ENCODE measurements at regions not wholly inside any gene's neighbourhood (a gene's known extent, or its start where the extent isn't known, plus 50 kb on each side); places are given as distances from the start of the nearest gene placed in this dataset.
"Not testable (repeated sequence)": the region's sequence is repeated elsewhere in the genome, so short reads cannot be mapped to it uniquely, and the experiment has no call there.

DNA sequence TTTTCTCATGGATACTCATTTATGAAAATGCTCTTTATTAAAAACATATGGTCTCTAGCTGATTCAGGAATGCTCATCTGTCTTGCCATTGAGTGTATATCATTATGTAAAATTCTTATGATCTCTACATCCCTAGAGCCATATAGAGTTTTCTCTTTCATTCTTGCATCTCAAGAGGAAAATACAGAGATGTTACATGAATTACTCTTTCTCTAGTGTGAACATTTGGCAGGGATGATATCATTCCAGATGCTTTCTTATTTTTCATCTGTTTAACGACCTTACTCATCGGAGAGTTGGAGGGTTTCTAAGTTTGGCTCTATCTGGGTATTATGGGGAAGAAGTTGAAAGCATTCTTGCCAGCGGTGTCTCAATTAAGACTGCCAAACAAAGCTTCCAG lies 202.9 kb upstream of the SLC7A11 start:
- DNase-seq (ENCODE audit: low read depth) = no peak

DNA sequence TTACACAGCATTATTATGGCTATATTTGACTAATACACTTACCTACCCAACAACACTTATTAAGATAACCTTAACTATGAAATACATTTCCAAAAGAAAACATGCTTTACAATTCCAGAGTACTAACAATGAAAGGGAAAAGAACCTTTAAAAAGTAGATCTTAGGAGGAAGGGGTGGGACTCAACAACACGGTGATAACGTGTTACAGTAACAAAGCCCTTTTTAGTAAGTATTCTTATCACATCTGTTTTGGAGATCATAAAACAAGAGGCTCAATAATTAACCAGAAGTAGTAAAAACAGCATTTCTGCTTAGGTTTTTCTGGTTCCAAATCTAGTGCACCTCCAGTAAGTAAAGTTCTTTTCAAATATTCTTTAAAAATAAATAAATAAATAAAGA lies 202.1 kb upstream of the SLC7A11 start:
- DNase-seq (ENCODE audit: low read depth) = no peak

DNA sequence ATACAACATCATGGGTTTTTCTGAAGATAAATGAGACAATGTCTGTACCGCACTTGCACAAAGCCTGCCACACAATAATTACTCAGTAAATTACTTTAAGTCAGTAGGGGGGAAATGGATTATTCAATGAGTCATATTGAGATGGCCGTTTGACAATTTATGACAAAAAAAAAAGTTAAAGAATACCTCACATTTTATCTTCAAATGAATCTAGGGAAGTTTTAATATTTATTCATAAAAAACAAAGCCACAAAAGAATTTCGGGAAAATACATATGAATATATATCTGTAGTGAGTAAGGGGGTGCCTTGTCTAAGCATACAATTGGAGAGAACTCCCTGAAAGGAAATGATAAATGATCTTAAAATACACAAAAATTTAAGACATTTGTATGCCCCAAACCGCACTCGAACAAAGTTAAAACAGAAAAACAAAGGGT lies 197.0 kb upstream of the SLC7A11 start:
- DNase-seq (ENCODE audit: low read depth) = peak; percentile 62

DNA sequence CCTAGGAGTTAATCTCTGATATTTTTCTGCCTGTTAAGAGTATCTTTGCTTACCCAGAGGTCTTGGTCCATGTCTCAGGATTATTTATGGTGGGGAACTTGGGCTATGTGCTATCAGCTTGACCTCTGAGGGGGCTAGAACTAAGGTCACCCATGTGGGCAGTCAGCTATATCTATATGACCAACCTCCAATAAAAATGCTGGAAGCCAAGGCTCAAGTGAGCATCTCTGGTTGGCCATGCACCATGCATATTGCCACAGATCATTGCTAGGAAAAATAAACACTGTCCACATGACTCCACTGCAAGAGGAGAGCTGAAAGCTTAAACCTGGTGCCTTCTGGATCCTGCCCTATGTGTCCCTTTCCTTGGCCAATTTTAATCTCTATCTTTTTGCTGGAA lies 196.5 kb upstream of the SLC7A11 start:
- peak; percentile 64 for DNase-seq (ENCODE audit: low read depth)

DNA sequence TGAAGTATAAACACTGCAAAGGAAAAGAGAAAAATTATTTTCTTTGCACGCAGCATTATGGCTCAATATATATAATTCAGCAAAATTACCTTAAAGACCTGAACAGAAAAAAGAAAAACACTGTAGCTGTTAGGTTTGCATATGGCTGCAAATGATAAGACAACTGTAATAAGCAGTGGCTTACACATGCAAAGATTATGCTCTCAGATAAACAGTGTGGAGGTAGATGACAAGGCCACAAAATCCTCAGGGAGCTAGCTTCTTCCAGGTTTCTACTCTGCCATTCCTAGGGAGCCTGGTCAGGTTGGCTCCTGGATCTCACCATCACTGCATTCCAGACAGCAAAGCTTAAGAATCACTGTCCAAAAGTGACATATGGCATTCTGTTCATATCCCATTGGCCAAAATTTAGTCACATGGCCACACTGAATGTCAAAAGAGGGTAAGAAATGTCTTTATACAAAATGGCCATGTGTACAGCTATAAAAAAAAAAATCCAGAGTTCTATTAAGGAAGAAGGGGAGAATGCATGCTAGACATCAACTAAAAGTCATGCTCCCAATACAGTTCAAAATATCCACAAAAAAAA lies 195.2 kb upstream of the SLC7A11 start:
- DNase-seq (ENCODE audit: low read depth) = no peak

DNA sequence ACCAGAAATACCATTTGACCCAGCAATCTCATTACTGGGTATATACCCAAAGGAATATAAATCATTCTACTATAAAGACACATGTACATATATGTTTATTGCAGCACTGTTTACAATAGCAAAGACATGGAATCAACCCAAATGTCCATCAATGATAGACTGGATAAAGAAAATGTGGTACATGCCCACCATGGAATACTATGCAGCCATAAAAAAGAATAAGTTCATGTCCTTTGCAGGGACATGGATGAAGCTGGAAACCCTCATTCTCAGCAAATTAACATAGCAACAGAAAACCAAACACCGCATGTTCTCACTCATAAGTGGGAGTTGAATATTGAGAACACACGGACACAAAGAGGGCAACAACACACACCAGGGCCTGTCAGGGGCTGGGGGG lies 193.6 kb upstream of the SLC7A11 start:
- not testable (repeated sequence) for DNase-seq (ENCODE audit: low read depth)

DNA sequence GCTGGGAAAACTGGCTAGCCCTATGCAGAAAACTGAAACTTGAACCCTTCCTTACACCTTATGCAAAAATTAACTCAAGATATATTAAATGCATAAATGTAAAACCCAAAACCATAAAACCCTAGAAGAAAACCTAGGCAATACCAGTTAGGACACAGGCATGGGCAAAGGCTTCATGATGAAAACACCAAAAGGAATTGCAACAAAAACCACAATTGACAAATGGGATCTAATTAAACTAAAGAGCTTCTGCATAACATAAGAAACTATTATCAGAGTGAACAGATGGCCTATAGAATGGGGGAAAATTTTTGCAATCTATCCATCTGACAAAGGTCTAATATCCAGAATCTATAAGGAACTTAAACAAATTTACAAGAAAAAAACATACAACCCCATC lies 192.9 kb upstream of the SLC7A11 start:
- DNase-seq (ENCODE audit: low read depth) = peak; percentile 11

DNA sequence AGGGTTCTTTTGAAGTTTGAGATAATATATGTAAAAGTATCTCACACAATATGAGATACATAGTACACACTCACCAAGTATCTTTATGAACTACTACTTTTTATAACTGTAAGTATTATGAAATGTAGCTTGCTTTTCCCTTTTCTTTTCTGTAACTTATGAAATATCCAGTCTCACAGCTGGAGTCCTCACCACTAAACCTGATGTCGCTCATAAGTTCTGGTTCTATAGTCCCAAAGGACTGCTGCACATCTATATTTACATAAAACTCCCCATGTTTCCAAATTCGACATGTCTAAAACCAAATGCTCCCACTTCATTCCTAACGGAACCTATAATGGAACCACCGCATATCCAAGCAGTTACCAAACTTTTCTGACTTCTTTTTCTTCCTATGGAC lies 186.5 kb upstream of the SLC7A11 start:
- no peak for DNase-seq (ENCODE audit: low read depth)

DNA sequence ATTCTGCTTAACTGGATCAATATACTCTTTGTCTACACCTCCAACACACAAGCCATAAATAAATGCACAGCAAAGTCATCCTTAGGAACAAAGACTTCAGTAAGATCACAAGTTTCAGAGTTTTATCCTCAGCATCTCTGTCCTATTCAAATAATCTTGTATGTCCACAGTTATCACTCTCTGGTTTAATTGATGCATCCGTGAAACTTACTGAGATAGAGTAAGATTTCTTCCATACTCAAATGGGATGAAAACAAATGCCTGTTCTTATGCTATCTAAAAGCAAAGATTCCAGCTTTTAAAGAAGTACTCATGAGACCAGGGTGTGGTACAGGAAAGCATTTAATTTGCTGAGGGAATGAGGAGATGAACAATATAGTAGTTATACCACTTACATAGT lies 184.6 kb upstream of the SLC7A11 start:
- no peak for DNase-seq (ENCODE audit: low read depth)

DNA sequence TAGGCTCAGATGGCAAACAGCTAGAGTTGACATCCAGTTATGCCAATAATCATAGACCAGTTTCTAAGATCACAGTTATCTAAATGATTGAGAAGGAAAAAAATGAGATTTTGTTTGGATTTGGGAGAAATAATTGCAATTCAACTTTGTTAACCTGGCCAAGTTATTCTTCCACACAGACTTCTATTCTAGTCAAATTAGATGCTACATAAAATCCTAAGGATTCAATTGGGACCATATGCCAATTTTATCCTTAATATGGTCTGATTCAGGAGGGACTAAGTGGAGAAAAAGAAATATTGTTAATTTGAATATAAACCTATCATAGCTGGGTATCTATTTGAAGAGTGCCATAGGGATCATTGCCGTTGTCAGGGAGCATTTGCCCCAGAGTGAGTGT lies 178.3 kb upstream of the SLC7A11 start:
- no peak for DNase-seq (ENCODE audit: low read depth)

DNA sequence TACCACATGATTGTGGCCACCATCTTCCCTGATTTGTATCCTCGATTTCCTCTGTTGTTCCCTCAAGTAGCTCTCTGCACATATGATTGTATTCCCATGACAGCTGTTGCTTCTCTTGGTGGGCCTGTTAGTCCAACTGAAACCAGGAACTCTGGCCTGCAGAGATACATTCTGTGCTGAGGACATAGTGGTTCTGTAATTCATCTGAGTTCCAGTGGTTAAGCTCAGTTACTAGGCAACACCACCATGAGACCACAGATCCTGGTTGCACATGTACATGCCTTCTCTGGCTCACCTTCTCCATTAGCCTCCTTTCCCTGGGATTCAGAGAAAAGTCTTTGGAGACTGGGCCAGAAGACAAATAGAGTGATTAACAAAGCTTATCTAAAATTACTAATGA lies 172.1 kb upstream of the SLC7A11 start:
- DNase-seq (ENCODE audit: low read depth) = peak; percentile 5

DNA sequence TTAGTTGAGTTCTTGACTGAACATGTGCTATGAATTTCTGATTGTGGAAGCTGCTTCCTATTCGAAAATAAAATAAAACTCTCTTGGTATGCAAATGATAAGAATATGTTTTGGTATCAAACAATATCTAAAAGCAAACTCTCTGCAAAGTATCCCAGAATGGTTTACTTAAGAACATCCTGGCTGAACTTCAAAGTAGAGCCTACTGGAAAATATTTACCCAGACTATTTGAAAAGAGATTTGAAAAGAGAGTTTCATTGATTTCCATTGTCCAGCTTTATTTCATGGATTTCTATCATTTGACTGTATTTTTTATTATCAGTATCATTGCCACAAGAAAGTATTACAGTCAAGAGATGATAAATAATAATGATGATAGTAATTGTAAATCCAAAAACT lies 171.1 kb upstream of the SLC7A11 start:
- DNase-seq (ENCODE audit: low read depth) = no peak

DNA sequence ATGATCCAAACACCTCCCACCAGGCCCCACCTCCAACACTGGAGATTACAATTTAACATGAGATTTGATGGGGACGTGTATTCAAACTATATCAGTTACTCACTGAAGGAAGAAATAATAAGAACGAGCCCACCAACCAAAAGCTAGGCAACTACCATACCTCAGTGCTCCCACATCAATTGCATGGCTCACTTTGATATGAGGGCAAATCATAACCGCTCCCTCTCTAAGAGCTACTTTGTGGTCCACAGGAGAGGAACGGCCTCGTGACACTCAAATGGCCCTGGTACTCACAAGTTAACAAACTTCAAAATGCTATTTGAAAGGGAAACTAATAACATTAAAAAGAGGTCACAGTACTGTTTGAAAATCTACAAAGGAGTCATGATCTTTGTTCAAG lies 170.7 kb upstream of the SLC7A11 start:
- no peak for DNase-seq (ENCODE audit: low read depth)

DNA sequence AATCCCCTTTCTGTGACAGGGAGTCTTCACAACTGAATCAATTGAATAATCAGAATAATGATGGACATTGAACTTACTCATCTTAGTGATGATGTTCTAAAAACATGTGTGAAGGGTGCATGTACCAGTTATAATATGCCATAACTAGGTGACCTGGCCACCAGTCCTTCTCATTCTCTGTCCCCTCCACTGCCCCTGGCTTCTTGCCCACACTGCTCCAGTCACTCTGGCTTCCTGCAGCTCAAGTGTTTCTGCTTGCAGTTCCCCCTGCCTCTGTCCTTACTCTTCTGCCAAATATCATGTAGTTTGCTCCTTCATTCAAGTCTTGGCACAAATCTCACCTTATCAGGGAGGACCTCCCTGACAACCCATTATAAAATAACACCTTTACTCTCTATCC lies 168.1 kb upstream of the SLC7A11 start:
- DNase-seq (ENCODE audit: low read depth) = no peak

DNA sequence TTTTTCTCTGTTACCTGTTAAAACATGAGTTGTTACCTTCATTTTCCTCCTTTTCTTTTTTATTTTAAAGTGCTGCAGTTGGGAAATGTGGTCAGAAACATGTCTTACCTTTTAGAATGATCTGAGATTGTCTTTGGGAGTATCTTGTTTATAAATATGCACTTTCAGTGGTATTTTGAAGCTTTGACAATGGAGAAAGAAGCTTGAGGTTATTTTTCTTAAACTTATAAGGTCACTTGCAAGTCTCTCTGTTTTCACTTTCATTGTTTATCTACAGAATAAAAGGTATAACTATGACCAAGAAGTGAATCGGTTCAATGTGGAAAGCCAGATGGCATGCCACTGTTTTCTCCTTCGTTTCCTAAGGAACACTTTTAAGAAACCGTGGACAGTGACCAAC lies 167.5 kb upstream of the SLC7A11 start:
- no peak for DNase-seq (ENCODE audit: low read depth)

DNA sequence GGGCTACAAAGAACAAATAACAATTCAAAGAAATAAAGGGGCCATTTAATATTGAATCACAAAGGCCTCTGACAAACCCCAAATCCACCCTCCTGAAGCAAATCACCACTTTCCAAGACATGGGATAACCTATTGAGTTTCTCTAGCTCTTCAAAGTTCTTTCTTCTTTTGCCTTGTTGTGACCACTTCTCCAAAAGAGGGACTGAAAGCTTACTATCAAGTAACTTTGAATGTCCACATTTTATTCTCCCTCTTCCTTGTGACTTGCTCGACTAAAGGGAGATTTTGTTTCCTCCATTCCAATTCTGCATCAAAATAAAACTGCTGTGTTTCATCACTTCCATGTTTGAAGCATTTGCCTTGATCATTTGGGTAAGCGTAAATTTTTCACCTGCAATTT lies 166.6 kb upstream of the SLC7A11 start:
- no peak for DNase-seq (ENCODE audit: low read depth)

DNA sequence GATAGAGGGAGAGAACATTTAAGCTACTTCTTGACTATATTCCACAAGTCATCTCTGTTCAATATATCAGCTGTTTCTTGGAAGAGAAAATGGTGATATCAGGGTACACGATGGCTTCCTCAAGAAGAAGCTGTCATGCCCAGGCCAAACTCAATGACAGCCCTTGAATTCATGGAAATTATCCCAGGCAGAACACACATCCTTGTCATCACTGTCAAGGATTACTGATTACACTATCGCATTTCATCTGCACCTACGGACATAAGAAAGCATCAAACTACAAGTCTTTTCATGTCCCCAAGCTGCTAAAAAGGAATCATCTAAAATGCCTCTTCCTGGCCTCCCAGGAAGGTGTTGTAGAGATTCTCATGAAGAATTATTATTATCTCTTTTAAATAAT lies 165.2 kb upstream of the SLC7A11 start:
- no peak for DNase-seq (ENCODE audit: low read depth)

DNA sequence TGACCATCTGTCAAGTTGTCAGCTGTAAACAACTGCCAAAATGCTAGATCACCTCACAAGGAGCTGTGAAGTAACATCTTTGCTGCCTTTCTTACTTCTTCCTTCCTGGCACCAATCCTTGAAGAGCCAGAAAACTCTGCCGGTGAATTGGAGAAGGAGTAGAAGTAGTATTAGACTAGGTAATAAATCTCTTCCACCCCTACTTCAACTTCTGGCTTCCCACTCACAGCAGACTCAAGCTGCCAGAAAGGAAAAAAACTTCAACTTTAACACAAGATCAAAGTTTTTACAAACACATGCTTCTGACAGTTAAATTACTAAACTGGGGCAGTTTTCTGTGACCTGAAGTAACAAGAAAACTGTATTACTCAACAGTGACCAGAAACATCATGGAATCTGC lies 164.7 kb upstream of the SLC7A11 start:
- DNase-seq (ENCODE audit: low read depth) = peak; percentile 38

DNA sequence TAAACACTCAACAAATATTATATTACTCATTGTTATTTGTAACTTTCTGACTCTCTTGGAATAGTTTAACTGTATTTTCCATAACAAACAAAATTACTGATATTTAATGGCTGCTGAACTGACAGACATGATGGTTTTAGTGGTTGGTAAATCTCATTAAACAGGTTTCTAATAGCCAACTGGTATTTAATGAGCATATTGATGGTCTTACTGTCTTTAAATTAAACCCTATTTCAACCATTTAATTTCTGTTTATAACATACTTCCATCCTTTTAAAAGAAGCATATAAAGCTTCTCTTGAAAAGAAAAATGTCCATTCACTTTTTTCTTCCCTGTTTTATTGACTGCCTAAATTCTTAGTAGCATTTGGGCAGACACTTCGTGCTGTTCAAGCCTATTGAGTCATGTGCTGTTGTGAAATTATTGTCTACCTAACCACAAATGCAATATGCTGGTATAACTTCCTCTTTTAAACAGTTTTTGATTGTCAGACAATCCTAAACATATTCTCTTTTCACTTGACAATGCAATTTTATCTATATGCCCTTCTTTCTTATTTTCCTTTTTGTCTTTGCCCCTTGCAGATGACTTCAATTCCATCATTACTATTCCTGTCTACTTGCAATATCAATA lies 163.9 kb upstream of the SLC7A11 start:
- peak; percentile 64 for DNase-seq (ENCODE audit: low read depth)

DNA sequence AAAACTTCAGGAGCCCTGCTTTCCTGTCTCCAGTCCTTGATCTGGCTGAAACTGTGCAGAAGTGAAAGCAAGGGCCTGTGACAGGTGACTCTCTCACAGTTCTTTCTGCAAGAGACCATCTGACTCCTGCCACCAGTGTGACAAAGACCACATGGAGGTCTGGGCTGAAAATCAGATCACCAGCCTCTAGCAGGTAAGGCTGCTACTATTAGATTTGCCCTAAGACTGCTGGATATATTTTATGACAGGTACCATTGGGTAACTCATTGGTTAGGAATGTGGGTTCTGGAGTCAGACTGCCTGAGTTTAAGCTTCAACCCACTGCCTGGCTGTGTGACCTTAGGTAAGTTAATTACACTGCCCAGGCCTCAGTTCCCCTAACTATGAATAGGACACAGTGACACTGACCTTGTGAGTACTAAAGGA lies 163.3 kb upstream of the SLC7A11 start:
- DNase-seq (ENCODE audit: low read depth) = peak; percentile 66

DNA sequence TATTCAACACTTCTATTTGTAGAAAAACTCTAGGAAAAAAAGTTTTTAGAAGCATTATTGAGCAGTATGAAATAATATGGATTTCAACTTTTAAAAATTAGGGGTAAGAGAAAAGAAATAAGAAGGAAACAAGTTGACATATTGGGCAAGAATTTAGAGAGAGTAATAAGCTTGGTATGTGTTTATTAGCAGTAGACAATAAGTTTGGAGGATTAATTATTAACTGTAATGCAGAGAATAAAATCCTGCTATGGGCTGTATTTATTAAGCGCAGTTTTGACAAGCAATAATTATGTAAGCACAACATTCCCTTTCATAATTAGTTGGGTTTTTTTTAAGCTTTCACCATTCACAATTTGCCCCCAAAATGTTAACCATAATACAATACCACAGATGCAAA lies 162.7 kb upstream of the SLC7A11 start:
- no peak for DNase-seq (ENCODE audit: low read depth)

DNA sequence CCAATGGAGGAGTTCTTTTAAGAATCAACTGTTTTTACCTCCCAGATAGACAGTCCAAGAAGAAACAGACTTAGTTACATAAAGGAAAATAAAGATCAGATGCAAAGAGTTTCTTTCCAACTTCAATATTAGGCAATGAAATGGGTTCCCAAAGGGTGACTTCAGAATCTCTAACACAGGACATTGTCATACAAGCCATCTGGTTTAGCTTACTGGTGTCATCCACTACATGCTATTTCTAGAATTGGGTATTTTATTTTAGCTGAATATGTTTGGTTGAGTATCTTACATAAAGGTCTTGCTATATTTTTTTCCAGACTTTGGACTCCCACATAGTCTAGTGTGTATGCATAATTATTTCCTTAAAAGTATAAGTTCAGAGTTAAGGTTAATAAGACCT lies 162.1 kb upstream of the SLC7A11 start:
- DNase-seq (ENCODE audit: low read depth) = no peak

DNA sequence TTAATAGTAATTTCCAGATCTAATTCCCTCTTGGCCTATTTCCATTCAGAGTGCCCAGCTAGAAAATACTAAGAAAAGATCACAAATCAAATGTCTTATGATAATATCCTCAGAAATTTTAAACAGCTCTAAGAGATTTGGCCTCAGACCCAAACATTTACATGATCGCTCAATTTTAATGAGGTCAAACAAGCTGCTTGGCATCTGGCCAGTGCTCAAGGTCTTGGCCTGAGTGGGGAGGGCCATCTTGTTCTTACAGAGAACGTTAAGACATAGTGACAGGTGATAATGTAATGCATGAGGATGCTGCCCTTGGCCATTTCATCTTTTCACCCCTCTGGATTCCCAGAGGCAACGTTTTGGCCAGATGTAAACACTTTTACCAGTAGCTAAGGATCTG lies 159.2 kb upstream of the SLC7A11 start:
- peak; percentile 70 for DNase-seq (ENCODE audit: low read depth)

DNA sequence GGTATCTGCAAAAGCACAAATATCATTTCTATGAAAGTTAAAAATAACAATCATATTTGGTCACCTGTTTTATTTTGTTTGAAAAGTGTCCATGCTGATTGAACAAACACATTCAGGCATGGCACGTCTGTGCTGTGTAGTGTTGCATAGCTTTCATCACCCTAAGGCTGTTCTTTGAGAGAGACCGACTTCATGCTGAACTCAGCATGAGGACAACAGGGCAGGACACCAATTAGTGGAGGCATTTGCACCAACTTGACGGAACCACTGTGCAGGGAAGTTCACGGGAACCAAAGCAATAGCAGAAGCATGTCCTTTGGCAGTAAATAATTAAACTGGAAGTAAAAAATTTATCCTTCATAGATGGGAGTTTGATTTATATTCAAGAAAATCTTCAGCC lies 158.4 kb upstream of the SLC7A11 start:
- DNase-seq (ENCODE audit: low read depth) = no peak
